ENCODE measurements at regions not wholly inside any gene's neighbourhood (a gene's known extent, or its start where the extent isn't known, plus 50 kb on each side); places are given as distances from the start of the nearest gene placed in this dataset.
A peak's percentile ranks its signal among the peaks of the same experiment; 100 is the strongest.

DNA sequence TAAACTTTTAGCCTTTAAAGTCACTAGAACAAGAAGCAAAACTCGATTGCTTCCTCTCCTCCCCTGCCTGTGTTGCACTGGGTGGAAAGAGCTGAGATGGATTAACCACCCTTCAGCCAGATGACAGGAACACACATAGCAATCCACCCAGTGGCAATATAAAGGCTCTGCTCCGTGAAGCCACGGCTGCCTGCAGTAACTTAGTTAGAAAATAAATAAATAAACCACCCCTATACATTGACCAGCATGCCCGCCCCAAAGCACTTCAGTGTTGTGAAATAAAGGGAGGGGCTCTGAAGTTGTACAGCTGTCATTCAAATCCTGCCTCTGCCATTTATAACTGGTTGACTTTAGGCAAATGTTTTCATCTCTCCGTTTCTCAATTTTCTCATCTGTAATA lies 217.1 kb upstream of the LDB2 start:
- no peaks in the 10 kb centered on the region for H3K36me3 ChIP-seq (ENCODE audit: control insufficient read depth, insufficient read depth, low read length)
- TF ChIP-seq CTCF (IDR thresholded peaks at IDR 0.05; ENCODE audit: insufficient read depth, low read length, poor library complexity, severe bottlenecking) = no peak
- no peak overlapping the region for H3K4me3 ChIP-seq (replicated peaks; ENCODE audit: low read depth, low read length)
- DNase-seq (ENCODE audit: extremely low read depth, insufficient read length) = no peak
- H3K27me3 ChIP-seq (replicated peaks; ENCODE audit: control insufficient read depth, insufficient read depth, low read length) = no peaks in the 10 kb centered on the region

DNA sequence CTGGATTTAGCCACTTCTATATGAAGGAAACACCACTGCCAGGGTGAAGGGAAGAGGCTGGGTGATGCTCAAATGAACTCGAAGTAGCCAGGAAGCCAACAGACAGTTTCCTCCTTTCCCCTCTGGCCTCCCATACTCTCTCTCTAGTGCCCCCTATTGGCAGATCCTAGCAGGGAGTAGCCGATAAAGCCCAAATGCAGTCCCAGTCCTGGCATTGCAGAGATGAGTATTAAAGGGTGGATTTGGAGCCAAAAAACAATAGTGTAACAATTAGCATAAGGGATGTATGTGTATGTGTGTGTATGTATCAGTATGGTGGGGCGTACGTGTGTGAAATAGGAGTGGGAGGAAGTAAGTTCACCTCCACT lies 213.8 kb upstream of the LDB2 start:
- no peaks in the 10 kb centered on the region for H3K36me3 ChIP-seq (ENCODE audit: control insufficient read depth, insufficient read depth, low read length)
- no peak for DNase-seq (ENCODE audit: extremely low read depth, insufficient read length)
- peak; percentile 65 for TF ChIP-seq CTCF (IDR thresholded peaks at IDR 0.05; ENCODE audit: insufficient read depth, low read length, poor library complexity, severe bottlenecking)
- H3K27me3 ChIP-seq (replicated peaks; ENCODE audit: control insufficient read depth, insufficient read depth, low read length) = no peaks in the 10 kb centered on the region
- no peak overlapping the region for H3K4me3 ChIP-seq (replicated peaks; ENCODE audit: low read depth, low read length)

DNA sequence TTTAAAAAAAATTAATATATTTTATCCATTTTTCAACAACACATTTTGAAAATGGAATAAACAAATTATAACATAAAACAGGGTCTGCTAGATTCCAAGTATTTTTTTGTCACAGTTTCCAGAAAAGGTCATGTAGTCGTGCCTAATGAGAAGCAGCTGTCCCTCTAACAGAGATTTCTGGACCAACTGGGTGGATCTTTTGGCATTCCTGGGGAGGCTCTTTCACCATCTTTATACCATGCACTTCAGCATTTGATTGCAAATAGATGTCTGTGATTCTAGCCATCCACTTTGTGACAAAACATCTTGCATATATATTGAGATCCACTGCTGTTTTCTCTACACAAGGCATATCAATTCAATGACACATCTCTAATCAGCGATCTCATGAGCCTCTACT lies 210.7 kb upstream of the LDB2 start:
- Histone ChIP-seq H3K27me3 (replicated peaks; ENCODE audit: control insufficient read depth, insufficient read depth, low read length) (no peaks in the 10 kb centered on the region), H3K4me3 (replicated peaks; ENCODE audit: low read depth, low read length) (no peak overlapping the region), H3K36me3 (ENCODE audit: control insufficient read depth, insufficient read depth, low read length) (no peaks in the 10 kb centered on the region)
- no peak for DNase-seq (ENCODE audit: extremely low read depth, insufficient read length)
- TF ChIP-seq CTCF (IDR thresholded peaks at IDR 0.05; ENCODE audit: insufficient read depth, low read length, poor library complexity, severe bottlenecking) = no peak

DNA sequence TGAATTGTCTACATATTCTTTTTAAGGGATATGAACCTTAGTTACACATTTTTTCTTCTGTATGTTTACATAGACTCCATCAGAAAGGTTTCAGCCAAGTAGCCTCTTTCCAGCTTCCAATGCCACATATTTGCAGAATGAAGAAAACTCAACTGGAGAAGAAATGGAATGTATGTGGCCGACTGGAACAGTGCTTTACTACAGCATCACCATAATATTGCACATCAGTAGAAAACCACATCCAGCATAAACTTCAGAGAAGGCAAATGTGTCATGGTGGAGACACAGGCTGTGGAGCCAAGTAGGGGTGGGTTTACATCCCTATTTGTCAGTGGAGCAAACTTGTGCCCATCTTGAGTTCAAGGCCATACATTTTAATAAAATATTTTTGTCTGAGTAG lies 204.8 kb upstream of the LDB2 start:
- H3K36me3 ChIP-seq (ENCODE audit: control insufficient read depth, insufficient read depth, low read length) = no peaks in the 10 kb centered on the region
- H3K4me3 ChIP-seq (replicated peaks; ENCODE audit: low read depth, low read length) = no peak overlapping the region
- no peaks in the 10 kb centered on the region for H3K27me3 ChIP-seq (replicated peaks; ENCODE audit: control insufficient read depth, insufficient read depth, low read length)
- no peak for TF ChIP-seq CTCF (IDR thresholded peaks at IDR 0.05; ENCODE audit: insufficient read depth, low read length, poor library complexity, severe bottlenecking)
- no peak for DNase-seq (ENCODE audit: extremely low read depth, insufficient read length)

DNA sequence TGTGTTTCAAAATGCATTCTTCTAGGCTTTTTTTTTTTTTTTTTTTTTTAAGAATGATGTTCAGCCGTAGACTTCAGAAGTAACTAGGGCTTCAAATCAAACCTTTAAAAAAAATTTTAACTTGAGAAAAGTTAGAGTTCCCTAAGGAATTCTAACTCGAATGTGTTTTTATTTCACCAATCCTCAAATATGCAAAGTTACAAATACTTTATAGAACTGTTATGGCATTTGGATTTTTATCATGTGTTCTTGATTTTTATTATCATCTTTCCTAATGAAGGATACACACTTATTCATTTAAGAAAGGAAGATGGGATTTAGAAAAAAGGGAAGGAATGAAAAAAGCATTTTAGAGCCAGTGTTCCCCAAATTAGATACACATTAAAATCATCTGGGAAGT lies 200.6 kb upstream of the LDB2 start:
- no peaks in the 10 kb centered on the region for H3K27me3 ChIP-seq (replicated peaks; ENCODE audit: control insufficient read depth, insufficient read depth, low read length)
- no peak overlapping the region for H3K4me3 ChIP-seq (replicated peaks; ENCODE audit: low read depth, low read length)
- H3K36me3 ChIP-seq (ENCODE audit: control insufficient read depth, insufficient read depth, low read length) = no peaks in the 10 kb centered on the region
- no peak for TF ChIP-seq CTCF (IDR thresholded peaks at IDR 0.05; ENCODE audit: insufficient read depth, low read length, poor library complexity, severe bottlenecking)
- DNase-seq (ENCODE audit: extremely low read depth, insufficient read length) = no peak

DNA sequence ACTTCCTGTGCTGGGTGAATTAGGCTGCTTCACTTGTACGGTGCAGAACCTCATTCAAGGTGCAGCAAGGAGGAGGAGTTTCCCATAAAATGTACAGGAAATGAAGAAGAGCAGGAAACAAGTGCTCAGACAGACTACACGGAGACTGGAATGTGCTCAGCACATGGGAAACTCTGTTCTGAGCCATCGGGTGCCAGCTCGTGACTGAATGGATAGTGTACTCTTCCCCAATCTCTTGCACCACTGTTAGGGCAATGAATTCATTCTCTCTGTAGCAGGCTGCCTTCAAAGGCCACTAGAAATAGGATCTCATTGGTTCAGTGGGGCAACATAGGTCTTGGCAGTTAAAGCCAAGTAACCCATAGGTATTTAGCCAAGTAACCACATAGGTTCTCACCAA lies 200.0 kb upstream of the LDB2 start:
- Histone ChIP-seq H3K27me3 (replicated peaks; ENCODE audit: control insufficient read depth, insufficient read depth, low read length) (no peaks in the 10 kb centered on the region), H3K4me3 (replicated peaks; ENCODE audit: low read depth, low read length) (no peak overlapping the region), H3K36me3 (ENCODE audit: control insufficient read depth, insufficient read depth, low read length) (no peaks in the 10 kb centered on the region)
- no peak for DNase-seq (ENCODE audit: extremely low read depth, insufficient read length)
- no peak for TF ChIP-seq CTCF (IDR thresholded peaks at IDR 0.05; ENCODE audit: insufficient read depth, low read length, poor library complexity, severe bottlenecking)
